HEK293 (cell line): ENCODE measurements at regions not wholly inside any gene's neighbourhood (a gene's known extent, or its start where the extent isn't known, plus 50 kb on each side); places are given as distances from the start of the nearest gene placed in this dataset.

ENCODE experiments used
- CTCF ChIA-PET: fragments of 350-600 bp; formaldehyde crosslinking; extraction: SDS; loops from one replicate; lab custom pipeline; 2021; ENCODE audit warnings: antibody characterized with exemption; lab: Yijun Ruan, JAX
- POLR2A ChIA-PET: fragments of 300-600 bp; formaldehyde crosslinking; extraction: SDS; loops from one replicate; lab custom pipeline; 2020; ENCODE audit warnings: antibody characterized with exemption, inconsistent platforms; lab: Yijun Ruan, JAX
- H3K27ac ChIP-seq: fragments of 200-500 bp; sonication (Bioruptor generic); 2 replicates; pipeline ENCODE4 v1.5.1; 2014; ENCODE audit warnings: low read depth, low read length, control low read depth, inconsistent platforms; ENCODE audit errors: extremely low read depth
- H3K36me3 ChIP-seq, 2 experiments: fragments of 200-500 bp in 1 of 2; sonication (Bioruptor generic) in 1 of 2; 1 replicate in 1 of 2; 2 replicates in 1 of 2; pipeline ENCODE4 v1.5.1; 2014 to 2017; ENCODE audit warnings: inconsistent platforms in 2 of 2, low read length in 2 of 2; ENCODE audit not compliant: control insufficient read depth in 2 of 2, insufficient read depth in 1 of 2
- H3K4me1 ChIP-seq: fragments of 200-500 bp; sonication (Bioruptor generic); 2 replicates; pipeline ENCODE4 v1.5.1; 2014; ENCODE audit warnings: mild to moderate bottlenecking, low read length, inconsistent platforms; ENCODE audit not compliant: control insufficient read depth, insufficient read depth
- H3K4me3 ChIP-seq: 2 replicates; pipeline ENCODE4 v1.5.1; 2011; ENCODE audit warnings: low read depth, mild to moderate bottlenecking, control low read depth, low read length, moderate library complexity
- H3K9me3 ChIP-seq: fragments of 200-500 bp; sonication (Bioruptor generic); 2 replicates; pipeline ENCODE4 v1.5.1; 2014; ENCODE audit warnings: low read depth, low read length, inconsistent platforms; ENCODE audit not compliant: control insufficient read depth, insufficient read depth
- ATF2 ChIP-seq: fragments of 450-650 bp; formaldehyde crosslinking; IDR thresholded peaks from 2 replicates; pipeline ENCODE4 v1.5.1; 2016; ENCODE audit warnings: missing biosample characterization, missing genetic modification characterization, low read depth
- HOXD13 ChIP-seq: sonication (generic); formaldehyde crosslinking; IDR thresholded peaks from 2 replicates; pipeline ENCODE4 v1.8.0; 2022; ENCODE audit warnings: missing genetic modification reagents, borderline replicate concordance
- PRDM2 ChIP-seq: fragments of 450-650 bp; formaldehyde crosslinking; IDR thresholded peaks from 2 replicates; pipeline ENCODE4 v1.5.1; 2016; ENCODE audit warnings: missing biosample characterization, missing genetic modification characterization, borderline replicate concordance
- ZBTB11 ChIP-seq: fragments of 450-650 bp; formaldehyde crosslinking; conservative IDR thresholded peaks from 2 replicates; pipeline ENCODE4 v1.5.1; 2016; ENCODE audit warnings: low read depth, missing biosample characterization, missing genetic modification characterization
- ZBTB17 ChIP-seq: fragments of 450-650 bp; formaldehyde crosslinking; IDR thresholded peaks from 2 replicates; pipeline ENCODE4 v1.5.1; 2016; ENCODE audit warnings: missing biosample characterization, missing genetic modification characterization
- ZBTB48 ChIP-seq: fragments of 450-650 bp; formaldehyde crosslinking; IDR thresholded peaks from 2 replicates; pipeline ENCODE4 v1.5.1; 2016; ENCODE audit warnings: missing biosample characterization, missing genetic modification characterization
- ZNF114 ChIP-seq: fragments of 450-650 bp; formaldehyde crosslinking; IDR thresholded peaks from 2 replicates; pipeline ENCODE4 v1.5.0; 2017; ENCODE audit warnings: missing biosample characterization, missing genetic modification characterization
- ZNF26 ChIP-seq: fragments of 450-650 bp; formaldehyde crosslinking; IDR thresholded peaks from 2 replicates; pipeline ENCODE4 v1.5.1; 2016; ENCODE audit warnings: missing biosample characterization, missing genetic modification characterization
- ZNF266 ChIP-seq: fragments of 450-650 bp; formaldehyde crosslinking; IDR thresholded peaks from 2 replicates; pipeline ENCODE4 v1.5.1; 2016; ENCODE audit warnings: missing biosample characterization, missing genetic modification characterization, low read depth
- ZNF488 ChIP-seq: fragments of 450-650 bp; formaldehyde crosslinking; IDR thresholded peaks from 2 replicates; pipeline ENCODE4 v1.5.1; 2016; ENCODE audit warnings: missing biosample characterization, missing genetic modification characterization
- ZNF510 ChIP-seq: fragments of 450-650 bp; formaldehyde crosslinking; IDR thresholded peaks from 2 replicates; pipeline ENCODE4 v1.5.1; 2018; ENCODE audit warnings: mild to moderate bottlenecking, missing genetic modification characterization, missing biosample characterization; ENCODE audit not compliant: insufficient replicate concordance
- ZNF629 ChIP-seq: fragments of 450-650 bp; formaldehyde crosslinking; IDR thresholded peaks from 2 replicates; pipeline ENCODE4 v1.5.1; 2017; ENCODE audit warnings: missing biosample characterization, missing genetic modification characterization

GRCh38 chr13:31521435-31521834 lies 217.9 kb upstream of the RXFP2 start:
- TF ChIP-seq ZBTB48 (tag by site-specific recombination) (no peak), PRDM2 (no peak), ZBTB17 (tag by site-specific recombination) (no peak), ZNF488 (tag by site-specific recombination) (no peak), ZNF629 (tag by site-specific recombination) (no peak), ZNF266 (tag by site-specific recombination) (no peak), ATF2 (no peak), ZNF26 (tag by site-specific recombination) (no peak), ZNF114 (tag by site-specific recombination) (no peak), HOXD13 (no peak), ZNF510 (no peak), ZBTB11 (no peak)
- POLR2A ChIA-PET: no interaction called here
- CTCF ChIA-PET: no interaction called here

GRCh38 chr13:31522396-31522795 lies 216.9 kb upstream of the RXFP2 start:
- Histone ChIP-seq H3K9me3 (no peaks in the 10 kb centered on the region), H3K27ac (no peak overlapping the region), H3K36me3 (no peaks in the 10 kb centered on the region), H3K4me1 (no peaks in the 10 kb centered on the region), H3K4me3 (no peak overlapping the region)
- CTCF ChIA-PET: no interaction called here
- TF ChIP-seq ZNF510: no peak
- POLR2A ChIA-PET: no interaction called here

More at GRCh38 chr13:31521435-31521834, 217.9 kb upstream of the RXFP2 start:
- H3K27ac ChIP-seq: no peak overlapping the region
- H3K36me3 ChIP-seq: no peaks in the 10 kb centered on the region
- no peak overlapping the region for H3K4me3 ChIP-seq
- no peaks in the 10 kb centered on the region for H3K4me1 ChIP-seq
- H3K9me3 ChIP-seq: no peaks in the 10 kb centered on the region
